Mesendoderm (in vitro differentiated cells): ENCODE measurements at regions not wholly inside any gene's neighbourhood (a gene's known extent, or its start where the extent isn't known, plus 50 kb on each side); places are given as distances from the start of the nearest gene placed in this dataset.
"Not testable (repeated sequence)": the region's sequence is repeated elsewhere in the genome, so short reads cannot be mapped to it uniquely, and the experiment has no call there.

Experiments used
- DNase-seq: peaks from one replicate; pipeline ENCODE4 v3.0.0; 2013
- H2AK5ac ChIP-seq: 2 replicates; pipeline ENCODE4 v1.6.1; 2013; ENCODE audit warnings: low read length, inconsistent platforms
- H2BK120ac ChIP-seq: 2 replicates; pipeline ENCODE4 v1.6.1; 2013; ENCODE audit warnings: low read depth, mild to moderate bottlenecking, low read length, moderate library complexity, mixed read lengths
- H2BK15ac ChIP-seq: replicated peaks from 2 replicates; pipeline ENCODE4 v1.6.1; 2013; ENCODE audit warnings: low read depth, mild to moderate bottlenecking, moderate library complexity
- H2BK5ac ChIP-seq: 2 replicates; pipeline ENCODE4 v1.6.1; 2013; ENCODE audit warnings: low read length, inconsistent platforms
- H3K18ac ChIP-seq: 2 replicates; pipeline ENCODE4 v1.6.1; 2013; ENCODE audit warnings: mild to moderate bottlenecking, low read length, mixed read lengths
- H3K23ac ChIP-seq: one replicate; pipeline ENCODE4 v1.6.1; 2013; ENCODE audit warnings: low read length
- H3K27ac ChIP-seq: 2 replicates; pipeline ENCODE4 v1.5.1; 2013; ENCODE audit warnings: low read depth, mild to moderate bottlenecking, inconsistent platforms, low read length, moderate library complexity
- H3K27me3 ChIP-seq: 2 replicates; pipeline ENCODE4 v1.6.1; 2013; ENCODE audit warnings: low read length, control low read depth, mild to moderate bottlenecking, inconsistent platforms; ENCODE audit not compliant: insufficient read depth, poor library complexity
- H3K36me3 ChIP-seq: 2 replicates; pipeline ENCODE4 v1.6.1; 2013; ENCODE audit warnings: low read length, inconsistent platforms; ENCODE audit not compliant: control insufficient read depth, insufficient read depth
- H3K4ac ChIP-seq: one replicate; pipeline ENCODE4 v1.6.1; 2013; ENCODE audit warnings: low read depth, mild to moderate bottlenecking, low read length, moderate library complexity
- H3K4me1 ChIP-seq: 2 replicates; pipeline ENCODE4 v1.6.1; 2013; ENCODE audit warnings: low read depth, low read length, inconsistent platforms; ENCODE audit not compliant: control insufficient read depth
- H3K4me2 ChIP-seq: 2 replicates; pipeline ENCODE4 v1.6.1; 2013; ENCODE audit warnings: low read length
- H3K4me3 ChIP-seq: 2 replicates; pipeline ENCODE4 v1.5.1; 2013; ENCODE audit warnings: mild to moderate bottlenecking, low read length
- H3K56ac ChIP-seq: one replicate; pipeline ENCODE4 v1.6.1; 2013; ENCODE audit warnings: low read length
- H3K79me1 ChIP-seq: 2 replicates; pipeline ENCODE4 v1.6.1; 2013; ENCODE audit warnings: low read length, inconsistent platforms
- H3K79me2 ChIP-seq: 2 replicates; pipeline ENCODE4 v1.6.1; 2013; ENCODE audit warnings: mild to moderate bottlenecking, low read length; ENCODE audit not compliant: control insufficient read depth, insufficient read depth
- H3K9ac ChIP-seq: 2 replicates; pipeline ENCODE4 v1.6.1; 2013; ENCODE audit warnings: low read length, inconsistent platforms
- H4K5ac ChIP-seq: one replicate; pipeline ENCODE4 v1.6.1; 2013; ENCODE audit warnings: low read length
- H4K8ac ChIP-seq: one replicate; pipeline ENCODE4 v1.6.1; 2013; ENCODE audit warnings: low read depth, mild to moderate bottlenecking, control low read depth, low read length, moderate library complexity
- WGBS: extraction: QIAGEN DNeasy Blood & Tissue Kit; methylation state at CpG from one replicate; pipeline ENCODE4 v1.1.7; 2013; ENCODE audit warnings: low lambda C conversion rate, missing lambda C conversion rate; ENCODE audit not compliant: insufficient coverage; ENCODE audit errors: extremely low coverage; 5-methylcytosine and 5-hydroxymethylcytosine counted together

DNA sequence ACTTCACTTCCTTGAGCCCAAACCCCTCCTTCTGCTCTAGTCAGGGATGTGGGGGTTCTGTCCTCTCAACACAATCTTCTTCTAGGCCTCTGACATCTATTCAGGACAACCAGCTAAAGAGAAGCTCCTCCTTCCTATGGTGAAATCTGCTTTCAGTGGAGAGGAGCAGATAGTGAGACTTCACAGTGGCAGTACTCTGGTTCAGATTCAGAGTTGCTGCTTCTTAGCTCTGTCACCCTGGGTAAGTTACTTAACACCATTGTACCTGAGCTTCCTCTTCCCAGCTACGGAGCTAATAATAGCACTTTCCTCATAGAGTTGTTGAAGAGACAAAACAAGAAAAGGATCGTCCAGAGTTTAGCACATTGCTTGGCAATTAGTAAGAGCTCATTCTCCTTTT lies 77.3 kb upstream of the LARP1 start:
- peak; percentile 48 for DNase-seq
- no peaks in the 10 kb centered on the region for H3K79me2 ChIP-seq
- H3K56ac ChIP-seq = no peak overlapping the region
- H3K27ac ChIP-seq = no peak overlapping the region
- H3K36me3 ChIP-seq = no peaks in the 10 kb centered on the region
- no peak overlapping the region for H3K18ac ChIP-seq
- no peak overlapping the region for H2BK5ac ChIP-seq
- no peaks in the 10 kb centered on the region for H3K79me1 ChIP-seq
- H3K4me2 ChIP-seq = no peak overlapping the region
- H4K5ac ChIP-seq = no peak overlapping the region
- H3K4me1 ChIP-seq = no peaks in the 10 kb centered on the region
- no CpG with 5 or more reads among the region's 2 CpGs for WGBS
- no peak overlapping the region for H3K23ac ChIP-seq
- H2BK120ac ChIP-seq = no peak overlapping the region
- no peak overlapping the region for H3K4ac ChIP-seq
- no peak overlapping the region for H2BK15ac ChIP-seq
- H3K27me3 ChIP-seq = no peaks in the 10 kb centered on the region
- no peak overlapping the region for H2AK5ac ChIP-seq
- no peak overlapping the region for H3K9ac ChIP-seq
- H3K4me3 ChIP-seq = no peak overlapping the region
- no peak overlapping the region for H4K8ac ChIP-seq

DNA sequence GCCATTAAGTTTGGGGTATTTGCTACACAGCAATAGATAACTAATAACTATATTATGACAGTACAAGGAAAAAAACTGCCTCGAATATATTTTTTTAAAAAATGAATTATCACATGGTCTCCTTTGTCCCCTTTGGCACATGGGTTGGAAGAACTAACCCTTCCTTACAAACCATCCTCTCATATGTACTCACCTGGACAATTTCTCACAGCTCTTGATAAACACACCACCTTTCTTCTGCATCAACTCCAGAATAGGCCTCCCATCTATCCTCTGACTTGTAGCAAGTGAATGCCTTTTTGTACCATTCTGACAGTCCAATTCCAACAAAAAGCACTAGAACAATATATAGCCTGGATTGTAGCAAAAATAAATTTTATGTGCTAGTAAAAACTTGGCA lies 78.7 kb upstream of the LARP1 start:
- Histone ChIP-seq H4K8ac (no peak overlapping the region), H3K23ac (no peak overlapping the region), H3K9ac (no peak overlapping the region), H3K18ac (no peak overlapping the region), H3K4ac (no peak overlapping the region), H2BK15ac (no peak overlapping the region), H3K79me1 (no peaks in the 10 kb centered on the region), H4K5ac (no peak overlapping the region), H2BK5ac (no peak overlapping the region), H3K36me3 (no peaks in the 10 kb centered on the region), H3K4me1 (no peaks in the 10 kb centered on the region), H3K4me3 (no peak overlapping the region), H3K4me2 (no peak overlapping the region), H3K27me3 (no peaks in the 10 kb centered on the region), H3K56ac (no peak overlapping the region), H2BK120ac (no peak overlapping the region), H2AK5ac (no peak overlapping the region), H3K79me2 (no peaks in the 10 kb centered on the region), H3K27ac (no peak overlapping the region)
- DNase-seq = no peak
- no CpG with 5 or more reads among the region's 1 CpG for WGBS

DNA sequence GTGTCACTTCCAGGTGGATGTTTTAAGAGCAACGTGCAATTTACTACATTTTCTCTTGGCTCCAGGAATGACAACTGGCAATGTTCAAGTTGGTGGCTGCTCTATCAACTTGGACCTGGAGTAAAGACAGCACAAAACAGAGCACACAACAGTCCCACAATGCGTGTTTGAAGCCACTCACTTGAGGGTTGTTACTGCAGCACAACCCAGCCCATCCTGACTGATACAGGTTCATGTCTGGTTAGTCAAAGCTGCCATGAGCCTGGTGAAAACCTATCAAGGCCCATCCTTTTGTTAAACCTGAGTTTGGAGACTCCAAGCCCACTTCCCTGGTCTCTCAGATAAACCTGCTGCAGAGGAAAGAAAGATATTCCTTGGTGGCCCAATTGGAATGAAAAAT lies 81.1 kb upstream of the LARP1 start:
- no peak overlapping the region for H2AK5ac ChIP-seq
- no peaks in the 10 kb centered on the region for H3K4me1 ChIP-seq
- no peak overlapping the region for H3K23ac ChIP-seq
- no peak overlapping the region for H3K4me2 ChIP-seq
- H2BK5ac ChIP-seq = no peak overlapping the region
- no peak overlapping the region for H2BK120ac ChIP-seq
- no peaks in the 10 kb centered on the region for H3K36me3 ChIP-seq
- no peak overlapping the region for H3K9ac ChIP-seq
- no peak for DNase-seq
- no peak overlapping the region for H3K4ac ChIP-seq
- H3K27me3 ChIP-seq = no peaks in the 10 kb centered on the region
- H4K5ac ChIP-seq = no peak overlapping the region
- no peak overlapping the region for H3K4me3 ChIP-seq
- H3K56ac ChIP-seq = no peak overlapping the region
- no peak overlapping the region for H4K8ac ChIP-seq
- WGBS = no CpG with 5 or more reads among the region's 2 CpGs
- H3K79me1 ChIP-seq = no peaks in the 10 kb centered on the region
- H3K27ac ChIP-seq = no peak overlapping the region
- H2BK15ac ChIP-seq = no peak overlapping the region
- no peak overlapping the region for H3K18ac ChIP-seq
- H3K79me2 ChIP-seq = no peaks in the 10 kb centered on the region

DNA sequence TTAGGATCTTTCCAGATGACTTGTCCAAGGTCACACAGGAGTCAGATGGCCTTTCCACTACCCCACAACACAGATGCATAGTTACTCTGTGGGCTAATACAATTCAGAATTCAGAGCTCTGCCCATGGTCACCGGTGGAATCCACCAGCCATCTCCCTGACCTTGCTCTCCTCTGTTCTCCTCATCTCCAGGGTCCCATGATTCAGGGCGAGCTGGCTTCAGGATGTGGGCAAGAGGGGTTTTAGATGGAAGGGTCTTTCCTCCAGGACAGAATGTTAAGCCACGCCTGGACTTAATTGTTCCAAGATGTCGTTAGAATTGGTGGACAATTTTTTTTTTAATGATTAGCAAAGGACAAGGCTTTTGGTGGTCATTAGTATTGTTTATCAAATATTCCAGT lies 81.7 kb upstream of the LARP1 start:
- H3K56ac ChIP-seq = no peak overlapping the region
- no peak overlapping the region for H4K8ac ChIP-seq
- no peak overlapping the region for H2BK120ac ChIP-seq
- H3K18ac ChIP-seq = no peak overlapping the region
- no CpG with 5 or more reads among the region's 4 CpGs for WGBS
- H3K79me2 ChIP-seq = no peaks in the 10 kb centered on the region
- no peak overlapping the region for H3K4me2 ChIP-seq
- no peak overlapping the region for H4K5ac ChIP-seq
- H3K79me1 ChIP-seq = no peaks in the 10 kb centered on the region
- H2AK5ac ChIP-seq = no peak overlapping the region
- no peaks in the 10 kb centered on the region for H3K4me1 ChIP-seq
- no peak overlapping the region for H3K4me3 ChIP-seq
- H3K9ac ChIP-seq = no peak overlapping the region
- H3K23ac ChIP-seq = no peak overlapping the region
- DNase-seq = no peak
- no peaks in the 10 kb centered on the region for H3K36me3 ChIP-seq
- H2BK5ac ChIP-seq = no peak overlapping the region
- no peak overlapping the region for H3K4ac ChIP-seq
- no peaks in the 10 kb centered on the region for H3K27me3 ChIP-seq
- no peak overlapping the region for H3K27ac ChIP-seq
- H2BK15ac ChIP-seq = no peak overlapping the region

DNA sequence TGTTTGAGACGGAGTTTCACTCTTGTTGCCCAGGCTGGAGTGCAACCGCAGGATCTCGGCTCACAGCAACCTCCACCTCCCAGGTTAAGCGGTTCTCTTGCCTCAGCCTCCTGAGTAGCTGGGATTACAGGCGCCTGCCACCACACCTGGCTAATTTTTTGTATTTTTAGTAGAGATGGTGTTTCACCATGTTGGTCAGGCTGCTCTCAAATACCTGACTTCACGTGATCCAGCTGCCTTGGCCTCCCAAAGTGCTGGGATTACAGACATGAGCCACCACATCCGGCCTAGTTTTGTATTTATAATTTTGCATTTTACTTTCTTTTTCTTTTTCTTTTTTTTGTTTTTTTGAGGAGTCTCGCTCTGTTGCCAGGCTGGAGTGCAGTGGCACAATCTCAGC lies 85.3 kb upstream of the LARP1 start:
- not testable (repeated sequence) for DNase-seq, H2BK5ac ChIP-seq, H3K4me1 ChIP-seq, H3K79me2 ChIP-seq, H2BK120ac ChIP-seq, H3K23ac ChIP-seq, H3K27ac ChIP-seq, H4K8ac ChIP-seq, H3K56ac ChIP-seq, H4K5ac ChIP-seq, H3K18ac ChIP-seq, H3K9ac ChIP-seq, H3K4me3 ChIP-seq, H2AK5ac ChIP-seq, H3K36me3 ChIP-seq, H3K27me3 ChIP-seq, H3K4me2 ChIP-seq, H3K4ac ChIP-seq, H2BK15ac ChIP-seq, H3K79me1 ChIP-seq
- WGBS = no CpG with 5 or more reads among the region's 8 CpGs

DNA sequence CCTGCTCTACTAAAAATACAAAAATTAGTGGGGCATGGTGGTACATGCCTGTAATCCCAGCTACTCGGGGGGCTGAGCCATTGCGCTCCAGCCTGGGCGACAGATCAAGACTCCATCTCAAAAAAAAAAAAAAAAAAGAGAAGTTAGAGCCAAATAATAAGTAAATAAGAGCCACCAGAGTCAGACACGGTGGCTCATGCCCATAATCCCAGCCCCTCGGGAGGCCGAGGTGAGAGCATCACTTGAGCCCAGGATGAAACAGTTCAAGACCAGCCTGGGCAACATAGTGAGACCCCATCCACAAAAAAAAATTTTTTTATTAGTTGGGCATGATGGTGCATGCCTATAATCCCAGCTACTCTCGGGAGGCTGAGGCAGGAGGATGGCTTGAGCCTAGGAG lies 85.8 kb upstream of the LARP1 start:
- Histone ChIP-seq H3K9ac (no peak overlapping the region), H3K18ac (no peak overlapping the region), H3K79me2 (no peaks in the 10 kb centered on the region), H3K79me1 (no peaks in the 10 kb centered on the region), H3K4me2 (no peak overlapping the region), H3K4me1 (no peaks in the 10 kb centered on the region), H3K27me3 (no peaks in the 10 kb centered on the region), H3K23ac (no peak overlapping the region), H3K4me3 (no peak overlapping the region), H2BK15ac (no peak overlapping the region), H3K56ac (no peak overlapping the region), H3K27ac (no peak overlapping the region), H4K5ac (no peak overlapping the region), H2BK120ac (no peak overlapping the region), H3K36me3 (no peaks in the 10 kb centered on the region), H2BK5ac (no peak overlapping the region), H4K8ac (no peak overlapping the region), H3K4ac (no peak overlapping the region), H2AK5ac (no peak overlapping the region)
- WGBS = no CpG with 5 or more reads among the region's 7 CpGs
- DNase-seq = no peak
